DOHH2 (cell line): ENCODE measurements at regions not wholly inside any gene's neighbourhood (a gene's known extent, or its start where the extent isn't known, plus 50 kb on each side); places are given as distances from the start of the nearest gene placed in this dataset.

Experiments
- H3F3A ChIP-seq: fragments of 200-600 bp; sonication (generic), shearing (Covaris generic); 2 replicates; pipeline ENCODE4 v1.6.0; 2016; ENCODE audit warnings: antibody characterized with exemption, mild to moderate bottlenecking; ENCODE audit not compliant: control insufficient read depth, insufficient read depth
- H3K27ac ChIP-seq: fragments of 200-600 bp; sonication (generic); 2 replicates; pipeline ENCODE4 v1.5.1; 2014; ENCODE audit warnings: low read depth, mild to moderate bottlenecking, low read length, moderate library complexity
- H3K27me3 ChIP-seq: fragments of 200-600 bp; sonication (generic); 2 replicates; pipeline ENCODE4 v1.6.1; 2014; ENCODE audit warnings: mild to moderate bottlenecking, low read length, mixed read lengths; ENCODE audit not compliant: control insufficient read depth
- H3K36me3 ChIP-seq: fragments of 200-600 bp; sonication (generic); 2 replicates; pipeline ENCODE4 v1.6.1; 2014; ENCODE audit warnings: mild to moderate bottlenecking, low read length, moderate library complexity, mixed read lengths; ENCODE audit not compliant: control insufficient read depth
- H3K4me1 ChIP-seq: fragments of 200-600 bp; sonication (generic); 2 replicates; pipeline ENCODE4 v1.6.1; 2014; ENCODE audit warnings: mild to moderate bottlenecking, low read length, mixed read lengths; ENCODE audit not compliant: control insufficient read depth
- H3K4me2 ChIP-seq: fragments of 200-600 bp; sonication (generic); 2 replicates; pipeline ENCODE4 v1.6.0; 2014; ENCODE audit warnings: mild to moderate bottlenecking, low read length, moderate library complexity
- H3K4me3 ChIP-seq: fragments of 200-600 bp; sonication (generic); 2 replicates; pipeline ENCODE4 v1.5.1; 2014; ENCODE audit warnings: mild to moderate bottlenecking, low read length, mixed read lengths
- H3K79me2 ChIP-seq: fragments of 200-600 bp; sonication (generic); 2 replicates; pipeline ENCODE4 v1.6.1; 2014; ENCODE audit warnings: mild to moderate bottlenecking, low read length, mixed read lengths; ENCODE audit not compliant: control insufficient read depth
- H3K9me2 ChIP-seq: fragments of 200-600 bp; sonication (generic); replicated peaks from 2 replicates; pipeline ENCODE4 v1.6.1; 2014; ENCODE audit warnings: mild to moderate bottlenecking, low read length, mixed read lengths; ENCODE audit not compliant: control insufficient read depth
- H3K9me3 ChIP-seq: fragments of 200-600 bp; sonication (generic); 2 replicates; pipeline ENCODE4 v1.6.1; 2014; ENCODE audit warnings: antibody characterized with exemption, low read length, mixed read lengths; ENCODE audit not compliant: control insufficient read depth, insufficient read depth
- H4K20me1 ChIP-seq: fragments of 200-600 bp; sonication (generic); 2 replicates; pipeline ENCODE4 v1.6.0; 2014; ENCODE audit warnings: low read depth, mild to moderate bottlenecking, antibody characterized with exemption, low read length, moderate library complexity; ENCODE audit not compliant: control insufficient read depth, insufficient read depth
- EZH2phosphoT487 ChIP-seq: fragments of 200-600 bp; sonication (generic); IDR thresholded peaks from 2 replicates; pipeline ENCODE4 v1.6.1; 2017; ENCODE audit warnings: borderline replicate concordance, mild to moderate bottlenecking, antibody characterized with exemption, low read length, moderate library complexity, mixed read lengths
- TF ChIP-seq, protein P1 (sequence below): fragments of 200-600 bp; sonication (generic); IDR thresholded peaks from one replicate; pipeline ENCODE4 v1.5.1; 2014; ENCODE audit warnings: antibody characterized with exemption, mild to moderate bottlenecking, low read depth, low read length; ENCODE audit not compliant: poor library complexity, severe bottlenecking

DNA sequence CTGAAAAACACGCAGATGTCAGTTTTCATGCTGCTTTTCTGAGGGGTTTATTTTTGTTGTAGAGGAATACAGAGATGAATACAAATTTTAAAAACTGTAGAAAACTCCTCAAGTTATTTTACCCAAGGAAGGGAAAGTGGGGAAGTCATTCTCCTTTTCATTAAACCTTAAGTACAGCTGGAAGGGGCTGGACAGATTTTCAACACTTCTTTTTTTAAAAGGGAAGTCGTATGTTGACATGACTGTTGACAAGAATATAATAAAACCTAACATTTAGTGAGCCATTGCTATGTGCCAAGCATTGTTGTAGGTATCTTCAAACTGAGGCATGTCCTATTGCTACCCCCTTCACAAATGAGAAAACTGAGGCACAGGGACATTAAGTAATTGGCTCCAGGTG is 235.7 kb upstream of the ELL2 start:
- H3K9me3 ChIP-seq, result no peaks in the 10 kb centered on the region
- H3K79me2 ChIP-seq, result no peaks in the 10 kb centered on the region
- no peaks in the 10 kb centered on the region for H3K4me1 ChIP-seq
- no peaks in the 10 kb centered on the region for H3K36me3 ChIP-seq
- no peaks in the 10 kb centered on the region; the same call in 1 of the 2 replicates for H3K27me3 ChIP-seq
- no peak overlapping the region for H3K4me3 ChIP-seq
- no peak overlapping the region for H3K4me2 ChIP-seq
- no peaks in the 10 kb centered on the region for H4K20me1 ChIP-seq
- H3K9me2 ChIP-seq, result no peaks in the 10 kb centered on the region
- TF ChIP-seq, protein P1, sequence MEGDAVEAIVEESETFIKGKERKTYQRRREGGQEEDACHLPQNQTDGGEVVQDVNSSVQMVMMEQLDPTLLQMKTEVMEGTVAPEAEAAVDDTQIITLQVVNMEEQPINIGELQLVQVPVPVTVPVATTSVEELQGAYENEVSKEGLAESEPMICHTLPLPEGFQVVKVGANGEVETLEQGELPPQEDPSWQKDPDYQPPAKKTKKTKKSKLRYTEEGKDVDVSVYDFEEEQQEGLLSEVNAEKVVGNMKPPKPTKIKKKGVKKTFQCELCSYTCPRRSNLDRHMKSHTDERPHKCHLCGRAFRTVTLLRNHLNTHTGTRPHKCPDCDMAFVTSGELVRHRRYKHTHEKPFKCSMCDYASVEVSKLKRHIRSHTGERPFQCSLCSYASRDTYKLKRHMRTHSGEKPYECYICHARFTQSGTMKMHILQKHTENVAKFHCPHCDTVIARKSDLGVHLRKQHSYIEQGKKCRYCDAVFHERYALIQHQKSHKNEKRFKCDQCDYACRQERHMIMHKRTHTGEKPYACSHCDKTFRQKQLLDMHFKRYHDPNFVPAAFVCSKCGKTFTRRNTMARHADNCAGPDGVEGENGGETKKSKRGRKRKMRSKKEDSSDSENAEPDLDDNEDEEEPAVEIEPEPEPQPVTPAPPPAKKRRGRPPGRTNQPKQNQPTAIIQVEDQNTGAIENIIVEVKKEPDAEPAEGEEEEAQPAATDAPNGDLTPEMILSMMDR, result no peak
- TF ChIP-seq EZH2phosphoT487, result no peak
- no peaks in the 10 kb centered on the region for H3F3A ChIP-seq
- H3K27ac ChIP-seq, result no peak overlapping the region

DNA sequence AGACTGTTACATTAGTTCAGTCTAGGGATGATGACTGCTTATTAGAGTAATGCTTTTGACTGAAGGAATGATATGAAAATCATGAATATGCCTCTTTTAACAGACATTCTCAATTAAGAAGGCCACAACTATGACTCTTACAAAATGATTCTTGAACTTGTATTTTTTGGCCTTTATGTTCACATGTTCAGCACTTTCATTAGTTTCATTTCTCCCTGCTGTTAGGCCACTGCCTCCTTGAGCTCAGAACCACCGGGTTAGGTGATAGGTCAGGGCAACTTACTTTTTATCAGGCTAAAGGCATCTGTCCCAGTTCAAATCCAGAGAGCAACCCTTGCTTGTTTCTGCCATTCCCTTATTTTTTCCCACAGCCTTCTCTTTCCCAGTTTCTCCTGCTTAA is 235.2 kb upstream of the ELL2 start:
- Histone ChIP-seq H3K79me2 (no peaks in the 10 kb centered on the region), H3K9me3 (no peaks in the 10 kb centered on the region), H3K4me1 (no peaks in the 10 kb centered on the region), H3K4me3 (no peak overlapping the region), H3F3A (no peaks in the 10 kb centered on the region), H3K27me3 (no peaks in the 10 kb centered on the region; the same call in 1 of the 2 replicates), H4K20me1 (no peaks in the 10 kb centered on the region), H3K4me2 (no peak overlapping the region), H3K36me3 (no peaks in the 10 kb centered on the region), H3K9me2 (no peaks in the 10 kb centered on the region), H3K27ac (no peak overlapping the region)
- TF ChIP-seq EZH2phosphoT487, result no peak
- TF ChIP-seq, protein P1, result no peak

DNA sequence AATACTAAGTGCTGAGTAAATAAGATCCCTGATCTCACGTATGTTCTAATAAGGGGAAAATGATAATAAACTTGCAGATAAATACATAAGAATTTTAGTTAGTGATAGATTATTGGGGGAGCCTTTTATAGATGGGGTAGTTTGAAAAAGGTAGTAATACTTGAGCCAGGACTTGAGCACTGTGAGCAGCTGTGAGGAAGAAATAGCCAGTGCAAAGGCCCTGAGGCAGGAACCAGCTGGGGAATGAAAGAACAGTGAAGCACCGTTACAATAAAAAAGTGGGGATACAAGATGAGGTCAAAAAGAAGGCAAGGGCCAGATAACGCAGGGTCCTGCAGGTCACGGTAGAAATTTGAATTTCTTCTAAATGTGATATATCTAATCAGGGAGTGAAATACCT is 234.8 kb upstream of the ELL2 start:
- Histone ChIP-seq H3F3A (no peaks in the 10 kb centered on the region), H3K4me3 (no peak overlapping the region), H3K27ac (no peak overlapping the region), H3K4me1 (no peaks in the 10 kb centered on the region), H3K79me2 (no peaks in the 10 kb centered on the region), H3K36me3 (no peaks in the 10 kb centered on the region), H4K20me1 (no peaks in the 10 kb centered on the region), H3K9me2 (no peaks in the 10 kb centered on the region), H3K9me3 (no peaks in the 10 kb centered on the region), H3K27me3 (no peaks in the 10 kb centered on the region; the same call in 1 of the 2 replicates), H3K4me2 (no peak overlapping the region)
- TF ChIP-seq, protein P1, result no peak
- TF ChIP-seq EZH2phosphoT487, result no peak

DNA sequence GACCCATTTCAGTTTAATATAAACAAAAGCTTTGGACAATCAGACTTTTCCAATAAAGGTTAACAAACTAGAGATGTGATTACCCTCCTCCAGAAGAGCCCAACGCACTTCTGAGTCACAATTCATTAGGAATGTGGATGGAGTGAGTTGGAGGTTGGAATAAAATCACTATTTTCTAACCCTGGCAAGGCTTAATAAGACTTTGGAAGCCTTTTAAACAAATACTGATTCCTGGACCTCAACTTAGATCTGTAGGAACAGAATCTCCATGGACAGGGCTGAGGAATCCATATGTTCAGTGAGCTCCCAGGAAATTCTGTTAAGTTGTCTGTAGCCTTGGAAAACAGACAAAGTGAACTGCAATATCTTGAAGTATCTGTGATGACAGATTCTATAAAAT is 233.5 kb upstream of the ELL2 start:
- Histone ChIP-seq H3K79me2 (no peaks in the 10 kb centered on the region), H3K27me3 (no peaks in the 10 kb centered on the region; the same call in 1 of the 2 replicates), H3K27ac (no peak overlapping the region), H4K20me1 (no peaks in the 10 kb centered on the region), H3K4me1 (no peaks in the 10 kb centered on the region), H3K9me2 (no peaks in the 10 kb centered on the region), H3K4me3 (no peak overlapping the region), H3F3A (no peaks in the 10 kb centered on the region), H3K9me3 (no peaks in the 10 kb centered on the region), H3K4me2 (no peak overlapping the region), H3K36me3 (no peaks in the 10 kb centered on the region)
- no peak for TF ChIP-seq EZH2phosphoT487
- TF ChIP-seq, protein P1, result no peak
